ENCODE measurements at regions not wholly inside any gene's neighbourhood (a gene's known extent, or its start where the extent isn't known, plus 50 kb on each side); places are given as distances from the start of the nearest gene placed in this dataset.

GRCh38 chr5:60262576-60263295 is 369.2 kb upstream of the PDE4D start:
- TF ChIP-seq POLR2AphosphoS5 (IDR thresholded peaks at IDR 0.05) (no peak), POLR2A (IDR thresholded peaks at IDR 0.05) (no peak), CTCF (IDR thresholded peaks at IDR 0.05) (no peak), EP300 (IDR thresholded peaks at IDR 0.05; ENCODE audit: low read depth) (no peak)
- no peaks in the 10 kb centered on the region for H3K27me3 ChIP-seq
- no peaks in the 10 kb centered on the region for H3K4me1 ChIP-seq
- in situ Hi-C loops (cut with MboI; ENCODE audit: low pct_ligation_motif_present in 1 of 4, low pct_unique_long_range_greater_than_20kb in 1 of 4, low sequenced_read_pairs in 3 of 4) (no loop called here), intact Hi-C loops (cut with DNase I; ENCODE audit: low total_unique reads) (no loop called here)
- DNase-seq = no peak
- no peaks in the 10 kb centered on the region for H3K36me3 ChIP-seq
- no peak overlapping the region for H3K27ac ChIP-seq
- no peaks in the 10 kb centered on the region for H3K9me3 ChIP-seq
- no peak overlapping the region for H3K4me3 ChIP-seq
- 74 to 82% methylated on average over 6 of the region's 6 CpGs for WGBS, 2 donors (ENCODE audit: low coverage in 1 of 2)

GRCh38 chr5:60261732-60262131 is 368.2 kb upstream of the PDE4D start:
- in situ Hi-C loops (cut with MboI; ENCODE audit: low pct_ligation_motif_present in 1 of 4, low pct_unique_long_range_greater_than_20kb in 1 of 4, low sequenced_read_pairs in 3 of 4) (no loop called here), intact Hi-C loops (cut with DNase I; ENCODE audit: low total_unique reads) (no loop called here)
- DNase-seq = no peak
- WGBS, 2 donors (ENCODE audit: low coverage in 1 of 2) = 90 to 100% methylated on average over 1 of the region's 1 CpG
- no peaks in the 10 kb centered on the region for H3K27me3 ChIP-seq
- no peaks in the 10 kb centered on the region for H3K9me3 ChIP-seq
- no peaks in the 10 kb centered on the region for H3K36me3 ChIP-seq
- no peak overlapping the region for H3K4me3 ChIP-seq
- no peak overlapping the region for H3K27ac ChIP-seq
- TF ChIP-seq POLR2AphosphoS5 (IDR thresholded peaks at IDR 0.05) (no peak), EP300 (IDR thresholded peaks at IDR 0.05; ENCODE audit: low read depth) (no peak), CTCF (IDR thresholded peaks at IDR 0.05) (no peak), POLR2A (IDR thresholded peaks at IDR 0.05) (no peak)
- H3K4me1 ChIP-seq = no peaks in the 10 kb centered on the region

GRCh38 chr5:60260658-60261057 is 367.1 kb upstream of the PDE4D start:
- in situ Hi-C loops (cut with MboI; ENCODE audit: low pct_ligation_motif_present in 1 of 4, low pct_unique_long_range_greater_than_20kb in 1 of 4, low sequenced_read_pairs in 3 of 4) (no loop called here), intact Hi-C loops (cut with DNase I; ENCODE audit: low total_unique reads) (no loop called here)
- DNase-seq = no peak
- no peak for TF ChIP-seq POLR2AphosphoS5 (IDR thresholded peaks at IDR 0.05)
- TF ChIP-seq CTCF (IDR thresholded peaks at IDR 0.05) = no peak
- TF ChIP-seq EP300 (IDR thresholded peaks at IDR 0.05; ENCODE audit: low read depth) = no peak
- TF ChIP-seq POLR2A (IDR thresholded peaks at IDR 0.05) = no peak
- WGBS, 2 donors (ENCODE audit: low coverage in 1 of 2) = 90 to 93% methylated on average over 1 of the region's 1 CpG
- Histone ChIP-seq H3K27me3 (no peaks in the 10 kb centered on the region), H3K36me3 (no peaks in the 10 kb centered on the region), H3K9me3 (no peaks in the 10 kb centered on the region), H3K27ac (no peak overlapping the region), H3K4me3 (no peak overlapping the region), H3K4me1 (no peaks in the 10 kb centered on the region)

GRCh38 chr5:60259730-60260129 is 366.2 kb upstream of the PDE4D start:
- no peaks in the 10 kb centered on the region for H3K27me3 ChIP-seq
- no peaks in the 10 kb centered on the region for H3K4me1 ChIP-seq
- in situ Hi-C loops (cut with MboI; ENCODE audit: low pct_ligation_motif_present in 1 of 4, low pct_unique_long_range_greater_than_20kb in 1 of 4, low sequenced_read_pairs in 3 of 4) (no loop called here), intact Hi-C loops (cut with DNase I; ENCODE audit: low total_unique reads) (no loop called here)
- DNase-seq = no peak
- WGBS, 2 donors (ENCODE audit: low coverage in 1 of 2) = 29 to 50% methylated on average over 3 of the region's 3 CpGs
- H3K36me3 ChIP-seq = no peaks in the 10 kb centered on the region
- TF ChIP-seq POLR2AphosphoS5 (IDR thresholded peaks at IDR 0.05) (no peak), CTCF (IDR thresholded peaks at IDR 0.05) (no peak), POLR2A (IDR thresholded peaks at IDR 0.05) (no peak)
- H3K9me3 ChIP-seq = no peaks in the 10 kb centered on the region
- no peak overlapping the region for H3K4me3 ChIP-seq
- no peak overlapping the region for H3K27ac ChIP-seq

Data from transverse colon (tissue), 4 donors.